OCI-LY3 (cell line): ENCODE measurements at regions not wholly inside any gene's neighbourhood (a gene's known extent, or its start where the extent isn't known, plus 50 kb on each side); places are given as distances from the start of the nearest gene placed in this dataset.

Experiments used
- CTCF ChIP-seq: fragments of 200-600, 300-600 bp; sonication (generic); IDR thresholded peaks from 2 replicates; pipeline ENCODE4 v1.5.1; 2014; ENCODE audit warnings: antibody characterized with exemption, low read length, low read depth
- EZH2phosphoT487 ChIP-seq: fragments of 200-600 bp; shearing (Covaris generic); IDR thresholded peaks from 2 replicates; pipeline ENCODE4 v1.6.1; 2018; ENCODE audit warnings: antibody characterized with exemption, mixed run types, low read depth

- TF ChIP-seq CTCF = no peak
- TF ChIP-seq EZH2phosphoT487 = no peak
Observed at GRCh38 chr12:107349008-107349747, 255.8 kb upstream of the CRY1 start.
